ENCODE measurements at regions not wholly inside any gene's neighbourhood (a gene's known extent, or its start where the extent isn't known, plus 50 kb on each side); places are given as distances from the start of the nearest gene placed in this dataset.

DNA sequence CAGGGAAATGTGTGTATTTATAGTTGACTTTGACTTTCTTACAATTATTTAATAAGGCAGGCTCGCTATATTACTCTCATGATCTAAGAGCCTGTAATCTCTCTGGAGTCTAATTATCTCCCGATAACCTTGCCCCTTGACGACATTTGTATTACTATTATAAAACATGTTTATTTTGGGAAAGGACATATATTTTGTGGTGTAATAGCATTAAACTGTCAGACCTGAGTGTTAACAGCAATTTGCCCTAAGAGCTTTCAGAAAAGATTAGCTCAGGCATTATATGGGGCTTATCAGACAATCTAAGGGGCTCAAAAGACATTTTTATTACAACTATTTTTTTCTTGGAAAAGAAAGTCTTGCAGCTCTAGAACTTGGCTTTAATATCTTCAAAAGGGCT is 427.9 kb upstream of the SLIT2 start:
- Histone ChIP-seq H3K4me1 (no peaks in the 10 kb centered on the region), H3K9me3 (no peaks in the 10 kb centered on the region), H3K27me3 (no peaks in the 10 kb centered on the region), H3K27ac (no peak overlapping the region), H3K36me3 (no peaks in the 10 kb centered on the region), H3K4me3 (no peak overlapping the region)
- 19 to 62% methylated on average over 3 of the region's 3 CpGs for WGBS, 2 donors
- intact Hi-C loops (cut with DNase I), result no loop called here
- TF ChIP-seq POLR2A (IDR thresholded peaks at IDR 0.05) (no peak), POLR2AphosphoS5 (IDR thresholded peaks at IDR 0.05) (no peak), EP300 (IDR thresholded peaks at IDR 0.05) (no peak)
- TF ChIP-seq, protein P1, sequence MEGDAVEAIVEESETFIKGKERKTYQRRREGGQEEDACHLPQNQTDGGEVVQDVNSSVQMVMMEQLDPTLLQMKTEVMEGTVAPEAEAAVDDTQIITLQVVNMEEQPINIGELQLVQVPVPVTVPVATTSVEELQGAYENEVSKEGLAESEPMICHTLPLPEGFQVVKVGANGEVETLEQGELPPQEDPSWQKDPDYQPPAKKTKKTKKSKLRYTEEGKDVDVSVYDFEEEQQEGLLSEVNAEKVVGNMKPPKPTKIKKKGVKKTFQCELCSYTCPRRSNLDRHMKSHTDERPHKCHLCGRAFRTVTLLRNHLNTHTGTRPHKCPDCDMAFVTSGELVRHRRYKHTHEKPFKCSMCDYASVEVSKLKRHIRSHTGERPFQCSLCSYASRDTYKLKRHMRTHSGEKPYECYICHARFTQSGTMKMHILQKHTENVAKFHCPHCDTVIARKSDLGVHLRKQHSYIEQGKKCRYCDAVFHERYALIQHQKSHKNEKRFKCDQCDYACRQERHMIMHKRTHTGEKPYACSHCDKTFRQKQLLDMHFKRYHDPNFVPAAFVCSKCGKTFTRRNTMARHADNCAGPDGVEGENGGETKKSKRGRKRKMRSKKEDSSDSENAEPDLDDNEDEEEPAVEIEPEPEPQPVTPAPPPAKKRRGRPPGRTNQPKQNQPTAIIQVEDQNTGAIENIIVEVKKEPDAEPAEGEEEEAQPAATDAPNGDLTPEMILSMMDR (IDR thresholded peaks at IDR 0.05), result no peak
- no peak for DNase-seq

DNA sequence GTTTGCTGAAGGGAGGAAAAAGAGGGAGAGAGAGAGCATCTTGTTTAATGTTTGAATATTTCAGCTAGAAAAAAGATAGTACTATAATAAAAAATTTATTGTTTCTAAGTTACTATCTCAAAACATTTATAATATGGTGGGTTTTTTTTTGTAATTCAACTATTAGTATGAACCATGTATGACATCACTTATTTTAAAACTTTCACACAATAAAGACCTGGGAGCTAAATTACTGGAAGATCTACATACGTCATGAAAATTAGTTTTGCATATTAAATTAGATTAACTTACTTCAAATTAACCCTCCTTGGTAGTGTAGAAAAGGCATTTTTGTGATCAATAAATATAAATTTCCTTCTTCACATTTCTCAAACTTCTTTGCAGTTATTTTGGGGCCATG is 432.0 kb upstream of the SLIT2 start:
- no peaks in the 10 kb centered on the region for H3K4me1 ChIP-seq
- 92 to 98% methylated on average over 1 of the region's 1 CpG for WGBS, 2 donors
- TF ChIP-seq, protein P1 (IDR thresholded peaks at IDR 0.05), result no peak
- TF ChIP-seq EP300 (IDR thresholded peaks at IDR 0.05), result no peak
- TF ChIP-seq POLR2AphosphoS5 (IDR thresholded peaks at IDR 0.05), result no peak
- no peak for TF ChIP-seq POLR2A (IDR thresholded peaks at IDR 0.05)
- no peak for DNase-seq
- no peak overlapping the region for H3K27ac ChIP-seq
- intact Hi-C loops (cut with DNase I), result no loop called here
- no peaks in the 10 kb centered on the region for H3K9me3 ChIP-seq
- no peaks in the 10 kb centered on the region for H3K27me3 ChIP-seq
- H3K4me3 ChIP-seq, result no peak overlapping the region
- no peaks in the 10 kb centered on the region for H3K36me3 ChIP-seq

DNA sequence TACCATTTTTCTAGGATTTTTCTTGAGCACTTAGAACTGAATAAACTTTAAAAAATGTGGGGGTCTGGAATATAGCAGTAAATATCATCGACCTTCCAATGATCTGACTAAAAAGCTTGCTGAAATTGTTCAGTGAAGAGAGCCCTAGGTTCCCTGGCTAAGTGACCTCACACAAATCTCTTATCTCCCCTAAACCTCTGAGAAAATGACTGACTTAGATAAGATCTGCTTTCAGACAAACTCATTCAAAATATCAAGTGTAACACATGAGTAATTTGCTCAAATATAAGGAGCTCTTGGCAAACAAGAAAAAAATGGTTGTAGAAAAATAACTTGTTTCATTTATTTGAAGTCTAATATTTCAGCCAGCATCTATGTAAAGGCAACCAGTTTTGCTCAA is 441.7 kb upstream of the SLIT2 start:
- WGBS, 2 donors, result 21 to 56% methylated on average over 1 of the region's 1 CpG
- no peaks in the 10 kb centered on the region for H3K27me3 ChIP-seq
- H3K4me1 ChIP-seq, result peaks cover 0 to 8% (median 2%) of the 10 kb centered on the region in 4 donors
- no peaks in the 10 kb centered on the region for H3K36me3 ChIP-seq
- TF ChIP-seq EP300 (IDR thresholded peaks at IDR 0.05) (no peak), POLR2AphosphoS5 (IDR thresholded peaks at IDR 0.05) (no peak), POLR2A (IDR thresholded peaks at IDR 0.05) (no peak)
- TF ChIP-seq, protein P1 (IDR thresholded peaks at IDR 0.05), result no peak
- H3K4me3 ChIP-seq, result no peak overlapping the region
- no peak for DNase-seq
- no peak overlapping the region for H3K27ac ChIP-seq
- no peaks in the 10 kb centered on the region for H3K9me3 ChIP-seq
- intact Hi-C loops (cut with DNase I), result no loop called here

DNA sequence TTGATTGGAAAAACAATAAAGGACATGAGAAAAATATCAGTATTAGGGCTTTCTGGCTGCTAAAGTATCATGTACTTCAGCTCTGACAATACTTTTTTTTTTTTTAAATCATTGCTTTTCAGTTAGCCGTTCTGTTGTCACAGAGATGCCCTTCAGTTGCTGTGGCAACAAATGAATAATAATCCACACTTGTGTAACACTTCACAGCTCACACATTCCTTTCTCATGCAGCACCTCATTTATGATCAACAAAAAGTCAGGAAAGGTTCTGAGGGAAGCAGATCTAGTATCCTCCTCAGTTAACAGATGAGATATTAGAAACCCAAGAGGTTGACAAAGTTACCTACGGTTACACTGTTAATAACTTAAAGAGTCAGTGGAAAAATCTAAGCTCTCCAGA is 444.2 kb upstream of the SLIT2 start:
- H3K4me1 ChIP-seq, result peaks cover 0 to 8% (median 2%) of the 10 kb centered on the region in 4 donors
- intact Hi-C loops (cut with DNase I), result no loop called here
- H3K4me3 ChIP-seq, result no peak overlapping the region
- WGBS, 2 donors, result 47 to 54% methylated on average over 2 of the region's 2 CpGs
- no peaks in the 10 kb centered on the region for H3K9me3 ChIP-seq
- no peak for DNase-seq
- no peaks in the 10 kb centered on the region for H3K36me3 ChIP-seq
- no peak overlapping the region for H3K27ac ChIP-seq
- H3K27me3 ChIP-seq, result no peaks in the 10 kb centered on the region
- TF ChIP-seq POLR2AphosphoS5 (IDR thresholded peaks at IDR 0.05) (no peak), POLR2A (IDR thresholded peaks at IDR 0.05) (no peak), EP300 (IDR thresholded peaks at IDR 0.05) (no peak)
- TF ChIP-seq, protein P1 (IDR thresholded peaks at IDR 0.05), result no peak

DNA sequence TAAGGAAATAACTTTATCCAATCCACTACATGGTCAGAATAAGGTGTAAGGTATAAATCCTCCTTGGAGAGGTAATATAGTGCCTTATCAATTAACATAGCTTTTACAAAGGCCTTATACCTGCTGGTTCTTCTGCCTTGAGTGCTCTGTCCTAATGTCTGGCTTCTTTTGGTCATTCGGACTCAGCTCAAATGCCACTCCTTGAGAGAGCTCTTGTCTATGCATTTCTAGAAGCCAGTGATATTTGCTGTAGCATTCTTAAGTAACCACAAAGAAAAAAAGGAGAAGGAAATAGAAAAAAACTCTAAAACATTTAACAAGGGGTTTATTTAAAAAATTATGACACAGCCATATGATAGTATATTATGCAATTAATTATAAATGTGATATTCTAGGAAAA is 444.8 kb upstream of the SLIT2 start:
- intact Hi-C loops (cut with DNase I), result no loop called here
- Histone ChIP-seq H3K4me3 (no peak overlapping the region), H3K27me3 (no peaks in the 10 kb centered on the region), H3K9me3 (no peaks in the 10 kb centered on the region), H3K36me3 (no peaks in the 10 kb centered on the region), H3K4me1 (peaks cover 0 to 8% (median 2%) of the 10 kb centered on the region in 4 donors), H3K27ac (no peak overlapping the region)
- DNase-seq, result no peak
- no peak for TF ChIP-seq POLR2A (IDR thresholded peaks at IDR 0.05)
- no peak for TF ChIP-seq EP300 (IDR thresholded peaks at IDR 0.05)
- TF ChIP-seq, protein P1 (IDR thresholded peaks at IDR 0.05), result no peak
- TF ChIP-seq POLR2AphosphoS5 (IDR thresholded peaks at IDR 0.05), result no peak
- 45 to 80% methylated on average over 1 of the region's 1 CpG for WGBS, 2 donors

All from sigmoid colon (tissue), 6 donors.